ENCODE measurements at regions not wholly inside any gene's neighbourhood (a gene's known extent, or its start where the extent isn't known, plus 50 kb on each side); places are given as distances from the start of the nearest gene placed in this dataset.

- ATAC-seq, result no peak
- Histone ChIP-seq H3K27ac (no peak overlapping the region), H3K27me3 (no peaks in the 10 kb centered on the region), H3K4me1 (no peaks in the 10 kb centered on the region), H3K9me3 (no peaks in the 10 kb centered on the region), H3K4me3 (no peak overlapping the region), H3K36me3 (no peaks in the 10 kb centered on the region)
- TF ChIP-seq POLR2AphosphoS5 (IDR thresholded peaks at IDR 0.05), result no peak
- no peak for TF ChIP-seq CTCF (IDR thresholded peaks at IDR 0.05)
- TF ChIP-seq POLR2A (IDR thresholded peaks at IDR 0.05), result no peak
- TF ChIP-seq EP300 (IDR thresholded peaks at IDR 0.05), result no peak
- WGBS, 2 donors (ENCODE audit: low coverage in 1 of 2), result 93 to 100% methylated on average over 1 to 2 of the region's 2 CpGs
Measured at GRCh38 chr2:65790676-65790935, 358.2 kb upstream of the SPRED2 start.

DNA sequence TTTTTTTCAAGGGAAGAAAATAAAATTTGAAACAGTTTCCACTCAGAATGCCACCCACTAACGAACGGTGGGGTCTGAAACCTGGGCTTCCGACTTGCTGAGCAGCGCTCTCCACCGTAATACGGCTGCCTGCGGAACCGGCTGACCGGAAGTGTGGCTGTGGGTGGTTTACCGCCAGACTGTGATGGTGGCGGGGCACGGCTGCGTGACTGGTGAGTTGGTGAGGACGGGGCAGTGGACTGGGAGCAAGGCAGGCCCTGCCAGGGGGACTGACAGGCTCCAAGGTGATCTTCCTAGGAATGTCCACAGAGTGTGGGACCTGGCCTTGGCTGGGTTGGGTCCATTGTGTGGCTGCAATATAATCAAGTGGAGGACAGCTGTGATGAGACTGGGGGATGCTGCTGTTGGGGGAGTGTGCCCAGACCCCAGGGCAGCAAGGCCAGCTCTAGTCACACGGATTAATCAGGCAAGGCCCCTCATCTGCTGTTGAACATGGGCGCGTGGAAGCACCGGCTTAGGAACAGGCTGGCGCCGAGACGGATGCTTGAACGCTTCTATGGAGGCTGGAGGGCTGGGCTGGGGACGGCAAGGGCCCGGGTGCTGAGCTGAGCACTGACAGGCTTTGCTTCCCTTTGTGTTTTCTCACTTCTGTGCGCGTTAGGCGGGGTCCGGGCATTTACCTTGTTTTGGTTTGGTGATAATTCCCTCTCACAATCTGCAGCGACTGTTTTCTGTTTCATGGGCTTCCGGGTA lies 357.7 kb upstream of the SPRED2 start:
- Histone ChIP-seq H3K4me3 (no peak overlapping the region), H3K36me3 (no peaks in the 10 kb centered on the region), H3K4me1 (no peaks in the 10 kb centered on the region), H3K27ac (no peak overlapping the region), H3K9me3 (no peaks in the 10 kb centered on the region), H3K27me3 (no peaks in the 10 kb centered on the region)
- TF ChIP-seq POLR2A (IDR thresholded peaks at IDR 0.05) (no peak), CTCF (IDR thresholded peaks at IDR 0.05) (no peak), EP300 (IDR thresholded peaks at IDR 0.05) (no peak), POLR2AphosphoS5 (IDR thresholded peaks at IDR 0.05) (no peak)
- ATAC-seq, result no peak
- 94% methylated on average over 9 to 11 of the region's 30 CpGs for WGBS, 2 donors (ENCODE audit: low coverage in 1 of 2)

- H3K4me1 ChIP-seq, result no peaks in the 10 kb centered on the region
- no peak overlapping the region for H3K4me3 ChIP-seq
- no peak overlapping the region for H3K27ac ChIP-seq
- H3K36me3 ChIP-seq, result no peaks in the 10 kb centered on the region
- H3K27me3 ChIP-seq, result no peaks in the 10 kb centered on the region
- 83% methylated on average over 3 of the region's 5 CpGs; no CpG with 5 or more reads in 1 of the 2 donors for WGBS, 2 donors (ENCODE audit: low coverage in 1 of 2)
- no peaks in the 10 kb centered on the region for H3K9me3 ChIP-seq
- ATAC-seq, result no peak
- TF ChIP-seq POLR2A (IDR thresholded peaks at IDR 0.05) (no peak), CTCF (IDR thresholded peaks at IDR 0.05) (no peak), POLR2AphosphoS5 (IDR thresholded peaks at IDR 0.05) (no peak), EP300 (IDR thresholded peaks at IDR 0.05) (no peak)
Measured at GRCh38 chr2:65788556-65788955, 356.2 kb upstream of the SPRED2 start.

DNA sequence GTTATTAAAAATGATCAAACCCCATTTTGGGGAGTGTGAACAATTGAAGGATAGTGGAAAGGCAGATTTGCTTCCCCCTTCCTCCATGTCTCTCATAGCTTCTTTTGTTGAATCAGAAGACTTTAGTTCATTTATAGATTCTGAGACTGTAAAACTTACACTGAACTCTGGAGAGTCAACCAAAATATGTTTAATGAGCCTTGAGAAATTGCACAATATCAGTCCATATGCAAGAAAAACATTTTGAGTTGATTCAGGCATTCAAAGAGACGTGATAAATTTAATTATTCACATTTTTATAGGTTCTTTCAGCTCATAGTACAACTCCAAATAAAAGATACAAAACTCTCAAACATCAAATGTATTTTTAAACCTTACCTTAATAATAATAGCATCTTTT lies 354.4 kb upstream of the SPRED2 start:
- ATAC-seq, result no peak
- no peaks in the 10 kb centered on the region for H3K36me3 ChIP-seq
- no peaks in the 10 kb centered on the region for H3K9me3 ChIP-seq
- TF ChIP-seq POLR2A (IDR thresholded peaks at IDR 0.05) (no peak), CTCF (IDR thresholded peaks at IDR 0.05) (no peak), EP300 (IDR thresholded peaks at IDR 0.05) (no peak)
- WGBS, 2 donors (ENCODE audit: low coverage in 1 of 2), result 91 to 100% methylated on average over 1 of the region's 1 CpG
- H3K4me1 ChIP-seq, result no peaks in the 10 kb centered on the region
- no peaks in the 10 kb centered on the region for H3K27me3 ChIP-seq
- no peak overlapping the region for H3K27ac ChIP-seq
- H3K4me3 ChIP-seq, result no peak overlapping the region

GRCh38 chr2:65786007-65786717 lies 353.8 kb upstream of the SPRED2 start:
- 60 to 65% methylated on average over 2 of the region's 2 CpGs for WGBS, 2 donors (ENCODE audit: low coverage in 1 of 2)
- H3K27me3 ChIP-seq, result no peaks in the 10 kb centered on the region
- H3K36me3 ChIP-seq, result no peaks in the 10 kb centered on the region
- H3K9me3 ChIP-seq, result no peaks in the 10 kb centered on the region
- no peak overlapping the region for H3K4me3 ChIP-seq
- H3K4me1 ChIP-seq, result no peaks in the 10 kb centered on the region
- no peak for TF ChIP-seq EP300 (IDR thresholded peaks at IDR 0.05)
- H3K27ac ChIP-seq, result no peak overlapping the region
- ATAC-seq, result no peak

Measured in gastroesophageal sphincter (tissue), 4 donors.